GM21576 (cell line): ENCODE measurements at regions not wholly inside any gene's neighbourhood (a gene's known extent, or its start where the extent isn't known, plus 50 kb on each side); places are given as distances from the start of the nearest gene placed in this dataset.
"Not testable (repeated sequence)": the region's sequence is repeated elsewhere in the genome, so short reads cannot be mapped to it uniquely, and the experiment has no call there.

Experiments
- ATAC-seq: cut with Tn5 transposase; IDR thresholded peaks from one replicate; pipeline ENCODE4 v1.9.1; 2021; ENCODE audit warnings: mild to moderate bottlenecking, moderate library complexity; ENCODE audit not compliant: unreplicated experiment

DNA sequence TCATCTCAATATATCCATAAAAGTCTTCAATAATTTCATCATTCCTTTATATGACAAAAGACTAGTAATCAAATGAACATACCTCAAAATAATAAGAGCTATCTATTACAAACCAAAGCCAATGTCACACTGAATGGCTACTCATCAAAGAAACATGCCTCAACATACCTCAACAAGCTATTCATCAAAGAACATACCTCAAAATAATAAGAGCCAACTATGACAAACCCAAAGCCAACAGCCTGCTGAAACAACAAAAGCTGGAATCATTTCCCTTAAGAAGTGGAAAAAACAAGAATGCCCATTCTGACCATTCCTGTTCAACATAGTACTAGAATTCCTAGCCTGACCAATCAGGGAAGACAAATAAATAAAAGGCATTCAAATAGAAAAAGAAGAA is 1373.7 kb downstream of the BRINP3 start:
- no peak for ATAC-seq

DNA sequence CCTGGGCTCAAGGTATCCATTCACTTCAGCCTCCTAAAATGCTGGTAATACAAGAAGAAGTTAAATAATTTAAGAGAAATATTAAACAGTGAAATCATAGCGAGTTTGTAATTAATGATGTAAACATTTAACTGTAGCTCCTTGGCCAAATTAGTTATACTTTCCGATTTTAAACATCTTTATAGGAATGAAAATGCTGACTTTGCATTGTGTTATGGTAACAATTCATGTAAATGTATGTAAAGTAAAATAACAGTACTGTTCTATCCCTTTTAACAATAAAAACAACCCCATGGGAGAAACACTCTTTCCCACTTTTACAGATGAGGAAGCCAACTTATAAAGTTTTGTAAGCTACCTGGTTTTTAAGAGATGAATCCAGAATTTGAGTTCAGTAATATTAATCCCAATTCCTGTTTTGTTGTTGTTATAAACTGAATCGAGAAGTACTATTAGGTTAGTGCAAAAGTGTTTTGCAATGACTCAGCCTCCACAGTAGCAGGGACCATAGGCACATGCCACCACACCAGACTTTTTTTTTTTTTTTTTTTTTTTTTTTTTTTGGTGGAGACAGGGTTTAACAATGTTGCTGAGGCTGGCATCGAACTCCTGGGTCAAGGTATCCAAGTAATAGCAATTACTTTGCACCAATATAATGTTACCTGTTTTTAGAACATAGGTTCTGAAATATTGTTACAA is 1360.4 kb downstream of the BRINP3 start:
- no peak for ATAC-seq

- no peak for ATAC-seq
These were observed 1355.7 kb downstream of the BRINP3 start for GRCh38 chr1:189121941-189122340.

GRCh38 chr1:189125694-189126093 is 1352.0 kb downstream of the BRINP3 start:
- no peak for ATAC-seq

GRCh38 chr1:189131576-189131975 is 1346.1 kb downstream of the BRINP3 start:
- no peak for ATAC-seq

- ATAC-seq = not testable (repeated sequence)
These were observed 1337.9 kb downstream of the BRINP3 start for GRCh38 chr1:189139748-189140147.

GRCh38 chr1:189141056-189141455 is 1336.6 kb downstream of the BRINP3 start:
- no peak for ATAC-seq

- no peak for ATAC-seq
These were observed 1327.9 kb downstream of the BRINP3 start for GRCh38 chr1:189149547-189150375.

DNA sequence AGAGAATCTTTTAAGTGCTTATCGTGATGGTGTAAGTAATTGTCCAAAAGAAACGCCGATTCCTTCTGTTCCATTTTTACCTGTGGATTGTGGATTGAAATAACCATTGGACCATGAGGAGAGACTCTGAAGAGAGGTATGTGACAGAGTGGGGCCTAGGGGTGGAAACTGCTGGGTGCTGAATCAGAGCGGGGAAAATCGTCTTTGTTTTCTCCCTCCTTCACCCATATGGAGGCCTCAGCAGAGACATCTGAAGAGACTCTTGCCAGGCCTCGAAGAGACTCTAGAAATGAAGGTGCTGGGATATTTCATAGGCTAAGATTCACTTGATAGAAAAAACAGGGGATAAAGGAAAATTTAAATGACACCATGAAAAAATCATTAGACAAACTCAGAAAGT is 1327.0 kb downstream of the BRINP3 start:
- no peak for ATAC-seq

DNA sequence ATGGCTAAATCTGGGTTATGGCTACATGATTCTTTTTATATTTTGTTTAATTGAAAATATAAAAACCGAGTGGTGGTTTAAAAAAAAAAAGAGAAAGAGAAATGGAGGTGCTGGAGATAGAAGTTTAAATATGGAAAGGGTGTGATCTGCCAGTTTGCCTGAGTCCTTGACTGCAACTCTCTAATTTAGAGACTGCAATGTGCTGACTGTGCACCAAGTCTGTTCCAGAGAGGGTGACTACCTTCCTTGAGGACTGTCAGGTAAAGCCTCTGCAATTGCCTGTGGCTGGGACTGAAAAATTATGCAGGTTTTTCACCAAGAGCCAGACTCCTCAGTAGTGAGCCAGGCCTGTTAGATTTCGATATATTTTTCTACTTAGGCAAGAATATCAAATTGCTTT is 1326.3 kb downstream of the BRINP3 start:
- ATAC-seq = no peak

GRCh38 chr1:189152685-189153084 is 1325.0 kb downstream of the BRINP3 start:
- no peak for ATAC-seq

- no peak for ATAC-seq
These were observed 1319.5 kb downstream of the BRINP3 start for GRCh38 chr1:189158155-189158554.

DNA sequence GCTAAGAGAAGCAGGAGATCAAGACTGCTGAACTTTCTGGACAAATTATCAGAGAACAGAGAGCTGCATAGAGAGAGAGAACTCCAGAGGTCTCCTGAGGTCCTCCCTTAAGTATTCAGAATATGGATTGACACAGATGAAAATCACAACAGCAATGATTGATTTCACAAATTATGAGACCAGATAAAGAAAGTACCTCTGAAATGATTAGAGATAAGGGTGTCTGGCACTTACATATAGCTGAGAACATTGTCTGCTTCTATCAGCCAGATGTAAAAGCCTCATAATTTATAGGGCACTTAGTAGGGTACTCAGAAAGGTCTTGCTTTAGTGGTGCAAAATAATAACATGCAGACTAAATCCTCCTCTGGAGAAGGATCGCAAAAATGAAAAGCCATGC is 1301.8 kb downstream of the BRINP3 start:
- no peak for ATAC-seq

DNA sequence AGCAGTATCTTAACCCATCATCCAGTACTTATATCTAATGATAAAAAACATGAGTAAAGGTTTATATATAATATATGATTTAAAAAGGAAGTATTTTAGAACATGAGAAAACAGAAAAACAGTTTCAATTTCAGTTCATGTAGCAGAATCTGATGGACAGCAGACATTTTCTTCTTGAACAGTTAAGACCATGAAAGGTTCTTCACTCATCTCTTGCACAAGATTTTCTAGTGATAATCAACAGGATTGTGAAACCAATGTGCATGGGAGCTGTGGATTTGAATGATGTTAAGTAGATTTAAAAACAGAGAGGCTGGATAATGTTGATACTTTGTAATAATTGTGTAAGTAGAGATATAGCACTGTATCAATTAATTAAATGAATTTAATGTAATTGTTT is 1297.6 kb downstream of the BRINP3 start:
- ATAC-seq = no peak

DNA sequence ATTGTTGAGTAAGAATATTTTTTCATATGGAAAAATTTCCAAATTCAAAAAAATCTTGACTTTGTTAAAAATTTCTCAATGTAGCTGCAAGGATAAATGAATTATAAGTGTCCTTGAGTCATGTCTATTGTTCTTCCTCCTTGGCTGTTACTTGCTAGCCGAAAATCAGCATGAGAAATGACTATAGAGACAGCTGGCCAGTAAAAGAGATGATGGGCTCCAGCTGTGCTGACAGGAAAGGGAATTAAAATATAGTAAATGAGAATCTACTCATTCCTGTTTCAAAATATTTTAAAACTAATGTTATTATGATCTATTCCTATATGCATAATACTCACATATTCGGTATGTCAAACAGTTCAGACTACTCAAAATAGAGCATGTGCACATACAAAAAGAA is 1292.6 kb downstream of the BRINP3 start:
- no peak for ATAC-seq

DNA sequence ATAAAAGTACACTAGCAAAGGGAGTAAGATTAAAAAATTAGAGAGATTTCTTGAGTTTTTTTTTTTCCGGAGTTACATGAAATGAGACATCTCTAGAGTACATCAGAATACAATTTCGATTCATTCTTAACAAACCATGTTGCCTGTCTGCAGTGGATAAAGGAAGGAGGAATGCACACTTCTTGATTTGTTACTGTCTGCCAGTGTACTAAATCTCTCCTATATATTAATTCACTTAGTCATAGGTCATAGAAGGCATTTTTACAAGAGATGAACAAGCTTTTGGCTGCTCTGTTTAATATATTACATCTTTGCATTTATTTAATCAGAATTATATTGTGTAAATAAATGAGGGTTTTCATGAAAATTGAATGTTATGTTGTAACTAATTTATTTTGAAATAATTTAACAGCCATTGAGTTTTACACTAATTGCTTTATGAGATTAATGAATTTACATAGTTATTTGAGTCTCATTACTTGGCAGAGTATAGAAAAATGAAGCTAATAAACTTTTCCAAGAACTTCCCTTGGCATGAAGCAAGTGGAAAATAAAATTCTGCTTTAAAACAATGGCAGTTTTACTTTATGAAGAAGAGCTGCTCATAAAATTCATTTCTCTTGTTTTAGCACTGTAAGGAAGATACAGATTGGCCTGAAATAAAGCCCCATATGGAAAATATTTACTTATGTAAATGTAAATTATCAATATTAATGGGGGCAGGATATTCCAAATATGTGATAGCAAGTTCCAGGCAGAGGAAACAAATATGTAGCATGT is 1284.7 kb downstream of the BRINP3 start:
- no peak for ATAC-seq

GRCh38 chr1:189205863-189206262 is 1271.8 kb downstream of the BRINP3 start:
- ATAC-seq = no peak

- ATAC-seq = no peak
These were observed 1271.0 kb downstream of the BRINP3 start for GRCh38 chr1:189206617-189207016.

GRCh38 chr1:189211742-189212141 is 1265.9 kb downstream of the BRINP3 start:
- no peak for ATAC-seq

DNA sequence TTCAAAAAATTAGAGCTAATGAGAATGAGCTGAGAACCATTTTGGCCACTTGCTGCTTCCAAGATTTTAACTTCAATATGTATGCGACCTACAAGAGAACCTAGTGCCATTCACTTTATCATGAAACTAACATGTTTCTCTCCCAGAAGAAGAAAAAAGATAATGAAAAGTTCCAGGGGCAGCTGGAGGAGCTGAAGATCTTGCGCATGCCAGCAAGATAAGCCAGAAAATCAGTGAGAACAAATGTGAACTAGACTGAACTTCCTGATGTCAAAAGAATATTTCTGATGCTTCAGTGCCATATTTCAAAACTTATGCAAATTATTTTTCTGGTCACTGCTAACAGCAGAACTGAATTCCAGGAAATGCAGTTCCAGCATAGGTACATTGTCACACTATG is 1265.1 kb downstream of the BRINP3 start:
- no peak for ATAC-seq

DNA sequence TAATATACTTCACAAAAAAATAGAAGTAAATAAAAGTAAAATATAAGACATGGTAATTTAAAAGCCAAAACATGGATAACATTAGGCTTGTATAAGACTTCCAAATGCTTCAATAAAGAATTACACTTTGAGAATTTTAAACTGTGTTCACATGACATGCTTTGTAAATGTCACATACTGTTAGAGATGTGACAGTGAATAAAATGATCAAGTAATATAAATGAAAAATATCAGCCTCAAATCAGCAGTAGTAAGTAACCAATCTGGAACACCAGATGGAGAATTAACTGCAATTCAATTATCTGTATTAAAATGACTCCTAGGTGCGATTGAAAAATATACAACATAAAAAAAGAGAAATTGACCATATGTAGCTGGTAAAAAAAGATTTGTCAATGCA is 1260.8 kb downstream of the BRINP3 start:
- ATAC-seq = no peak

DNA sequence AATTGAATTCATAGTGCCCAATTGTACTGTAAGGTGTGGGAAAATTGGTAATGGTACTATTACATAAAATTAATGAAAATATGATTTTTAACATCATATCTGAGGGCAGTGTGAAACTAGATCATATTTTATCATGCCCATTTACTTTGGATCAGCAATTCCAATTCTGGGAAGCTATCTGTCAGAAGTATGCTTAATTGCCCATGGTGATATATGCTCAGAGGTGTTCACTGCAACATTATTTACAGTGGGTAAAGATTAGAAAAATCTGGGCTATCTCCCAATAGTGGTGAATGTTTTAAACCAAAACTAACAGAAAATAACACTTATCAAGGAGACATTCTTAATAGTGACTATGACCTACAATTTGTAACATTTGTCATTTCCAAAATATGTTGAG is 1260.0 kb downstream of the BRINP3 start:
- ATAC-seq = no peak
